ENCODE measurements at regions not wholly inside any gene's neighbourhood (a gene's known extent, or its start where the extent isn't known, plus 50 kb on each side); places are given as distances from the start of the nearest gene placed in this dataset.
"Not testable (repeated sequence)": the region's sequence is repeated elsewhere in the genome, so short reads cannot be mapped to it uniquely, and the experiment has no call there.

GRCh38 chr21:35394049-35394448 is 344.9 kb upstream of the RUNX1 start:
- DNase-seq, result no peak

- peak; percentile 51 for DNase-seq
Observed at GRCh38 chr21:35390013-35390776, 341.1 kb upstream of the RUNX1 start.

DNA sequence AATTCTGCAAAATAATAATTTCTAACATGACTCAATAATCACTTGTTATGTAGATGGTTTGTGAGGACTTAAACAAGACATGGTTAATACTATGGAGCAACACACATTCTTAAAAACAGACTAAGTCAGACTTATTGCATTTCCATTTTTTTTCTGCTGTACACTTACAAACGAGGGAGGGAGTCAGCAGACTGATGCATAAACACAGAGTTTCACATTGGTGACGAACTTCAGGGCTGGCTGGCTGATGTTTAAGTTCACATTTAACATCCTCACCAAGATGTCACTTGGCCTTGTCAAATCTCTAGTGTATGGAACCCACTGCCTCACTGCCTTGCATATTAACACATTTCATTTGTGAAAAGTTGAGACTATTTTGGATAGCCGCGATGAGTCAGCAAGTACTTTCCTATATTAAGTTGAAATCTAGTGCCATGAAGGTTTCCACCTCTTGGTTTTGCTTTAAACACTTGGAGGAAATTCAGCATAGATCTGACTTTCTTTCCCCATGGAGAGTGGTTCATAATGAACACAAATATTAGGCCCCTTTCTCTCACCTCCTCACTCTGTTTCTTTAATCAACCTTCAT is 337.5 kb upstream of the RUNX1 start:
- DNase-seq, result no peak

GRCh38 chr21:35384375-35384774 is 335.3 kb upstream of the RUNX1 start:
- no peak for DNase-seq

DNA sequence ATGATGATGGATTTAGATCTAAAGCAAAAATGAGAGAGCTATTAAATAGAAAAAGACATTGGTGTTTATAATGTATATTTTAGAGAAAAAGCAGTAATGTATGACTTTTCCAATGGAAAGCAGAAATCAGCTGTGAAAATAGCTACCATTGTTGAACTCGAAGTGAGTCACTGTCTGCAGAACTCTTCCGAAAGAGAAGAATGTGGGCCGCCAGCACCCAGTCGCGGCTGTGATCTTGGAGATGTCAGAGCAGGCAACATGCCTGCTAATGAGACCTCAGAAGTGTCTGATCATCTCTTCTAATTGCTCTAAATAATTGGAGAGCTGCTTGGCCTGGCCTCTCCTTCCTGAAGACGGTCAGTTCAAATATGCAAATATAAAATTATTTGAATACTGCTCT is 333.6 kb upstream of the RUNX1 start:
- peak; percentile 43 for DNase-seq

- DNase-seq, result no peak
Observed at GRCh38 chr21:35381743-35382310, 332.7 kb upstream of the RUNX1 start.

- not testable (repeated sequence) for DNase-seq
Observed at GRCh38 chr21:35380304-35380703, 331.2 kb upstream of the RUNX1 start.

GRCh38 chr21:35378881-35379280 is 329.8 kb upstream of the RUNX1 start:
- DNase-seq, result no peak

DNA sequence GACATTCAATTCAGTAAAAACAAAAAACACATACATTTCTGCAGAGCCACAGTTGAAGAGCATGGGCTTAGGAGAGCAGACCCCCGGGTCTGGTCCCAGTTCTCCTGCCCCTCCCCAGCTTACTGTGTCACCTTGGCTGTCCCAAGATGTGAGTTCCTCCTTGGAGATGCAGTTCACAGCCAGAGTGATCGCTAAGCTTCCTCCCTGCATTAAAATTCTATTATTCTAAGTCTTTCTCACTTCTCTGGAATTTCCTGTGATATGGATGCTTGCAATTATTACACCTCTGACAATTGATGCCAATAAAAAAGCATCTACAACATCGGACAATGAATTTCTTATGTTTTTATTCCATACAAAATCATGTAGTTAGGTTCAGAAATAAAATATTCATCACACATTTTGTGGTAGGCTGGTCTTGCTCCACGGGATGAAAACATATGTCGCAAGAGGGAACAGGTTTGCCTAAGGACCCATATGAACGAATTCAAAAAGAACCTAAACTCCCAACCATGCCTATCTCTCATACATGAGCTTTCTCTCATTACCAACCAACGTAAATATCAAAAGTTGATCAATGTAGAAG is 328.5 kb upstream of the RUNX1 start:
- DNase-seq, result peak; percentile 37

DNA sequence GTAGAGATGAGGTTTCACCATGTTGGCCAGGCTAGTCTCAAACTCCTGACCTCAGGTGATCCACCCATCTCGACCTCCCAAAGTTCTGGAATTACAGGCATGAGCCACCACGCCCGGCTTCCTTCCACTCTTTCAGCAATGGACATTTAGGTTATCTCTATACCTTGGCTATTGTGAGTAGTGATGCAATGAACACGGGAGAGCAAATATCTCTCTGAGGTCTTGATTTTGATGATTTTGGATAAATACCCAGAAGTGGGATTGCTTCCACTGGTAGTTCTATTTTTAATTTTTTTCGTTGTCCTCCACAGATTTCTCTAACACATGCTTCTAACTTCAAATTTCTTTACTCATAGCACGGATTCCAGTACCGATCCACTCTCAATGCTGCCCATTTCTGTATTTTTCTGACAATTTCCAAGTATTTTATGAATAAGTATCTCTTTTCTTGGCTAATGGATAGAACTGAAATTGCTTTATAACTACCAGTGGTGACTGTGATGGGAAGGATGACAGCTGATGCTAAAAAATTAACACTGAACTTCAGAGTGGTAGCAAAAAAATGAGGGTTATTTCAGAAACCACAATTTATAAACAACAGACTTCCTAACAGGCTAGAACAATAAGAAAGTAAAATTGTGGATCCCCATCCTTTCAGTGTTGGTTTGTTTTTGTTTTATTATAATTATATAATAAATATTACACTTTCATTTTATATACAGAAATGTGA is 327.5 kb upstream of the RUNX1 start:
- DNase-seq, result peak; percentile 34

GRCh38 chr21:35375115-35375514 is 326.0 kb upstream of the RUNX1 start:
- DNase-seq, result peak; percentile 94

GRCh38 chr21:35373998-35374397 is 324.9 kb upstream of the RUNX1 start:
- no peak for DNase-seq

DNA sequence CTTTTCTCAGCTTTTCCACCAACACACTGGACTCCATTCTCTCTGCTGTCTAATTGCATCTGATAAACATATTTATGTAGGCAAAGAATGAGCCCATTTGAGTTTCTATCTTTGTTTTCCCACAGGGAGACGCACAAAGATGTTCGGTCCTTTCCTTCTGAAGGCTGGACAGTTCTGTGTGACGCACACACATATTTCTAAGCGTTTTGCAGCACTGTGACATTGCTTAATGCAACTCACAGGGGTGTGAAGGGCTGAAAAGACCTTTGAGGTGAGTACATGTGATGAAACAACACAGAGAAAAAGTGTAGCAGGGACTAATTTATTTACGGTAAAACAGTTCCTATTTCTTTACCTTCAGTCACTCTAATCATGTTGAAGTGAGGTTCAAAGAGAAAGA is 323.1 kb upstream of the RUNX1 start:
- no peak for DNase-seq

- DNase-seq, result no peak
Observed at GRCh38 chr21:35370671-35371070, 321.6 kb upstream of the RUNX1 start.

DNA sequence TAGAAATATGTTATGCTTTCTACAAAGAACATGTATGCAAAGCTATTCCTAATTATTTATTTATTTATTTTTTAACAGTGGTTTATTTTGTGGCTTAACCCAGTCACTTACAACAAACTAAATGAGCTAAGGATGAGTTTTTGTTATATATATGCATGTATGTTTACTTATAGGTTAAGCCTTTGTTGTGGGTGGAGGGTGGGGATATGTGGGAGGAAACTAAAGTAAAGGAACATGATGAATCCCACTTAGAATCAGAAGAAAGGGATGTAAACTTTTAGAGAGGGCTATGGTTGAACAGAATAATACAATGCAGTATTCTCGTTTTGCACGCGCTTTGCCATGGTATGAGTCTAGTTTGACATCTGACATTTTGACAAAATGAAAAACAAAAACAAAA is 321.0 kb upstream of the RUNX1 start:
- no peak for DNase-seq

- DNase-seq, result no peak
Observed at GRCh38 chr21:35368326-35368725, 319.2 kb upstream of the RUNX1 start.

DNA sequence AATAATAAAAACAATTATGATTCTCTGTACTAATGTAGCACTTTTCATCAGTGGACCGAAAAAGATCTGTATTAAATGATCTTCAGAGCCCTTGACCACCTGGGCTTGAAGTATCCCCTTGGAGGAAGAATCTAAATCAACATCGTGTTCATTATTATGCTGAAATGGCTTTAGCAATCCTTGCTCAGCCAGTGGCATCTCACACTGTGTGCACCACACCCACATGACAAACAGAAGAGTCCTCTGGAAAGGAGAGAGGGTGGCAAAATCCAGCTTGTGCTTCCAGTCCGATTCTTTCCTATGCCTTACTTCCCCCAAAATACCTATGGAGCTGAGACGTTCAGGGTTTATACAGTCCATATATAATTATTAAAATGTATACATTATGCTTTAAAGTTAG is 318.5 kb upstream of the RUNX1 start:
- no peak for DNase-seq

DNA sequence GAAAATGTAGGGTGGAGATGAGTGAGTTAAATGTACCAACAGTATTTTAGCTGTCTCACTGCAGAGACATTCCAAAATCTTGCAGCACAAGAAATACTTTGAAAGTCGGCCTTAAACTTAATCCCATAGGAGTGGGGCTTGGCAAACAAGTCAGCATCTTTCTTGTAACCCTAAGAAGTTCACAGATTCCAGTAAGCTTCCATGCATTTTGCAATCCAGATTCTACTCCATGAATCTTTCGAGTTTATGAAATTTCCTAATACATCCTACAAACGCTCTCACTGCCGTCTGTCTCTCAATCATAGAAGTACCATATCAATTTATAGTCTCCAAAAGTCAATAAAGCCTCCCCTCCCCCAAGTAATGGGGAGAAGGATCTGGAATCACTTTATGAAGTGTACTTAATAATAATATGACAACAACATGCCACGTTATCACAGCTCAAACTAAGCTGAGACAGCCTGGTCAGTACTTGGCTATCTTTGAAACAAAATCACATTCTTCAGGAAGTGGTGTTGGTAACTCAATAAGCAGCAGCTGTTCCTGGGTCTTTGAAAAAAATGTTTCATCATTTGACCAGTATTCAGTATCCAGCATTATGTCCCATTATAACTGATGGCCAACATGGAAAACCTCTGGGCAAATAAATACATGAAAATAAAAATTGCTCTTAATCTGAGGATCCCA is 317.4 kb upstream of the RUNX1 start:
- peak; percentile 95 for DNase-seq

DNA sequence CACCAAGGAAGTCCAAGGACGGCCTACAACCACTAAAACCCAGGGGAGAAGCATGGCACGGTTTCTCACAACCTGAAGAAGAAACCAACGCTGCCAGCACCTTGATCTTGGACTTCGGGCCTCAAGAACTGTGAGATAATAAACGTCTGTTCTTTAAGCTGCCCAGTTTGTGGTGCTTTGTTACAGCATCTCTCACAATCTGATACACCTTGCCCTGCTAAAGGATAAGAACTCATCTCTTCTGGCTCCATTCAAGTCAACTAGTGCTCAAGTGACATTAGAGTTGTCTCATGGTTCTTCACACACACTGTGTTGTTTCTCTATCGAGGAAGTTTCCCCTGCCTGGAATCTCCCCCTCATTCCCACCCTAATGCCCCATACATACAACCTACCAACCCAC is 314.4 kb upstream of the RUNX1 start:
- no peak for DNase-seq

DNA sequence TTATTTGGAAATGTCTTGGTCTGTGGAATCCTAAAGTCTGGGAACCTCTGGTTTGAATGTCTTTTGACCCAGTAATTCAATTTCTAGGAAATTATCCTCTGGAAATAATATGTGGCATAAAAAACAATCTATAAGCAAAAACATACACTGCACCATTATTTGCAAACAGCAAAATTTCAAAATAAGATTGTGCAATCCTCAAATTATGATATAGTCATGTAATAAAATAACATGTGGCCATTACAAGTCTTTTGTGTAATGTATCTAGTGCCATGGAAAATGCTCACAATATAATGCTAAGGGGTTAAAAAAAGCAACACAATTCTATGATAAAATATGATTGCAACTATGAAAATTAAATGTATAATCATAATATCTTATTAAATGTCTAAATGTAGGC is 312.9 kb upstream of the RUNX1 start:
- no peak for DNase-seq

- no peak for DNase-seq
Observed at GRCh38 chr21:35360870-35361570, 311.9 kb upstream of the RUNX1 start.

DNA sequence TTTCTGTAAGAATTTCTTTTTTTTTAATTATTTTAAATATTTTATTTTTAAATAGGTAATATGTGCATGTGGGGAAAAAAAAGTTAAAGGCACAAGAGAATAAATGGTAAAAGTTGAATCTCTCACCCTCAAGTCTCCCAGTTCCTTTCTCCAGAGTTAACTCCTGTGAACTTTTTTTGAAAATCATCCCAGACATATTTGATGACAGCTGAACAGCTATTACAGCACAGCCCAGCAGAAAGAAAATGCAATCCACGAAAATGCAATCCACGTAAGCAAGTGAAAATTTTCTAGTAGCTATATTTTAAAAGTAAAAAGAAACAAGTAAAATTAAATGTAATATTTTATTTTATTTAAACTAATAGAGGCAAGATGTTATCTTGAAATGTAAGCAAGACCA is 310.0 kb upstream of the RUNX1 start:
- DNase-seq, result peak; percentile 49

Measured in fibroblast of skin of scalp (primary cell).